ENCODE measurements at regions not wholly inside any gene's neighbourhood (a gene's known extent, or its start where the extent isn't known, plus 50 kb on each side); places are given as distances from the start of the nearest gene placed in this dataset.

DNA sequence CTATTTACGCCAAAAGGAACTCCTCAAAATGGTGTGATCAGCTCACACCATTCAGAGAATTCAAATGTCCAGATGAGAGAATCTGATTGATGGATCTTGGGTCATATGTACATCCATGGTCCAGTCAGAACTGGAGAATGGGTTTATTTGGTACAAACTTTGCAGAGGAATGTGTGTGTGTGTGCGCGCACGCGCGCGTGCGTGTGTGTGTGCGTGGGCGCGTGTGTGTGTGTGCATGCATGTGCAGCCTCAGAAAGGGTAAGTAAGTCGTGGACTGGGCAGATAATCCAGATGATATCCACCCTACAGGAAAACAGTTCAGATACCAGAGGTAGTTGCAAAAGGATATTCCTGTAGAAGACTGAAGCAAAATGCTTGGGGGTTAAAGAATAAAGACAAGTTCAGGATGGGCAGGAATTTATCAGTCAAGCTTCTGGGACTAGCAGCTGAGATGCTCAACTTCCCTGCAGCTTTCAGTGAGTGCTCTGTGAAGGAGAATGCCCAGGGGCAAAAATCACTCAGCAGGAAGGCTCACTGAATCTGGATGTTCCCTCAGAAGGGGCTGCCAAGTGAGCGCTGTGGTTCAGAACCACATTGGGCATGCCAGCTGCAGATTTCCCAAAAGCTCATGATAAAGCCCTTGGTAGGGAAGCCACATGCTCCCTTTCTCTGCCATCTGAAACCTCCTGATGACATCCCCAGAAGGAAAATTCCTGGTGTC lies 440.5 kb upstream of the SGCD start:
- H3K4me1 ChIP-seq, result no peaks in the 10 kb centered on the region
- no peak for DNase-seq (ENCODE audit: low spot score in 2 of 2)
- intact Hi-C loops (cut with DNase I; ENCODE audit: low total_unique reads), result no loop called here
- no peak overlapping the region for H3K4me3 ChIP-seq
- H3K36me3 ChIP-seq, result no peaks in the 10 kb centered on the region
- H3K27ac ChIP-seq, result no peak overlapping the region
- no peaks in the 10 kb centered on the region for H3K27me3 ChIP-seq
- H3K9me3 ChIP-seq, result no peaks in the 10 kb centered on the region
- TF ChIP-seq, protein P1, sequence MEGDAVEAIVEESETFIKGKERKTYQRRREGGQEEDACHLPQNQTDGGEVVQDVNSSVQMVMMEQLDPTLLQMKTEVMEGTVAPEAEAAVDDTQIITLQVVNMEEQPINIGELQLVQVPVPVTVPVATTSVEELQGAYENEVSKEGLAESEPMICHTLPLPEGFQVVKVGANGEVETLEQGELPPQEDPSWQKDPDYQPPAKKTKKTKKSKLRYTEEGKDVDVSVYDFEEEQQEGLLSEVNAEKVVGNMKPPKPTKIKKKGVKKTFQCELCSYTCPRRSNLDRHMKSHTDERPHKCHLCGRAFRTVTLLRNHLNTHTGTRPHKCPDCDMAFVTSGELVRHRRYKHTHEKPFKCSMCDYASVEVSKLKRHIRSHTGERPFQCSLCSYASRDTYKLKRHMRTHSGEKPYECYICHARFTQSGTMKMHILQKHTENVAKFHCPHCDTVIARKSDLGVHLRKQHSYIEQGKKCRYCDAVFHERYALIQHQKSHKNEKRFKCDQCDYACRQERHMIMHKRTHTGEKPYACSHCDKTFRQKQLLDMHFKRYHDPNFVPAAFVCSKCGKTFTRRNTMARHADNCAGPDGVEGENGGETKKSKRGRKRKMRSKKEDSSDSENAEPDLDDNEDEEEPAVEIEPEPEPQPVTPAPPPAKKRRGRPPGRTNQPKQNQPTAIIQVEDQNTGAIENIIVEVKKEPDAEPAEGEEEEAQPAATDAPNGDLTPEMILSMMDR (IDR thresholded peaks at IDR 0.05), result no peak
- TF ChIP-seq POLR2AphosphoS5 (IDR thresholded peaks at IDR 0.05) (no peak), POLR2A (IDR thresholded peaks at IDR 0.05) (no peak)

DNA sequence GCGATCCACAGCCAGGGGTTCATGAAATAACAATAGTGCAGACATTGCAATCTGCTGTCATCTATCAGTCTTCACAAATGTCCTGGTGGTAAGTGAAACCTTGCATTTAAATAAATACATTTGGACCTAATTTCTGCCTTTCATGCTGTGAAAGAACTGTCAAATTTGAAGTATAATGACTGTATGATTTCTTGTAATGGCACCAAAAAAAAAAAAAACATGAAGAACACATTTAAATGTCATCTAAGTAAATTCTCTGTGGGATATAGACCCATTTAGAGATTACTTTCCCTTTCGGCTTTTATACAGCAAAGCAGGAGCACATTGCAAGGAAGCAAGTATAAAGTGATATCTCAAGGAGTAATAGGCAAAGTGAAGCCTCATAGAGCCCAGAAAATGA lies 431.5 kb upstream of the SGCD start:
- Histone ChIP-seq H3K27me3 (no peaks in the 10 kb centered on the region), H3K4me1 (no peaks in the 10 kb centered on the region)
- TF ChIP-seq POLR2A (IDR thresholded peaks at IDR 0.05), result no peak
- no peak for TF ChIP-seq POLR2AphosphoS5 (IDR thresholded peaks at IDR 0.05)
- TF ChIP-seq, protein P1 (IDR thresholded peaks at IDR 0.05), result no peak

DNA sequence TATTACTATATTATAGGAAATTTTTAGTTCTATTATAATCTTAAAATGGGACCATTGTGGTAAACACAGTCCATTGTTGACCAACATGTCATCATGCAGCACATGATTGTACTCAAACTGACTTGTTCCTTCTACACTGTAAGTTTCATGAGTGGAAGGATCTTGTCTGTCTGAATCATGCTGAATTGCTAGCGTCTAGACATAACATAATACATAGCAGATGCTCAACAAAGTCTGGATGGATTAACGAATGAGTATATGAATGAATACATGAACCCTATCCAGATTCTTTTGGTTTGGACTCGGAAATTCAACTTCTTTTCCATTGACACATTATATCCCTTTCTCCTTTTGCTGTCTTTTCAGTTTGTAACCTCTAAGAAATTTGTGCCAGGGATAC lies 429.2 kb upstream of the SGCD start:
- H3K9me3 ChIP-seq, result no peaks in the 10 kb centered on the region
- DNase-seq (ENCODE audit: low spot score in 2 of 2), result no peak
- intact Hi-C loops (cut with DNase I; ENCODE audit: low total_unique reads), result no loop called here
- no peaks in the 10 kb centered on the region for H3K4me1 ChIP-seq
- TF ChIP-seq, protein P1 (IDR thresholded peaks at IDR 0.05), result no peak
- H3K27ac ChIP-seq, result no peak overlapping the region
- no peak overlapping the region for H3K4me3 ChIP-seq
- no peaks in the 10 kb centered on the region for H3K27me3 ChIP-seq
- H3K36me3 ChIP-seq, result no peaks in the 10 kb centered on the region

More for the DNA sequence above, 431.5 kb upstream of the SGCD start:
- H3K36me3 ChIP-seq, result no peaks in the 10 kb centered on the region
- DNase-seq (ENCODE audit: low spot score in 2 of 2), result no peak
- intact Hi-C loops (cut with DNase I; ENCODE audit: low total_unique reads), result no loop called here
- no peak overlapping the region for H3K4me3 ChIP-seq
- H3K9me3 ChIP-seq, result no peaks in the 10 kb centered on the region
- H3K27ac ChIP-seq, result no peak overlapping the region

DNA sequence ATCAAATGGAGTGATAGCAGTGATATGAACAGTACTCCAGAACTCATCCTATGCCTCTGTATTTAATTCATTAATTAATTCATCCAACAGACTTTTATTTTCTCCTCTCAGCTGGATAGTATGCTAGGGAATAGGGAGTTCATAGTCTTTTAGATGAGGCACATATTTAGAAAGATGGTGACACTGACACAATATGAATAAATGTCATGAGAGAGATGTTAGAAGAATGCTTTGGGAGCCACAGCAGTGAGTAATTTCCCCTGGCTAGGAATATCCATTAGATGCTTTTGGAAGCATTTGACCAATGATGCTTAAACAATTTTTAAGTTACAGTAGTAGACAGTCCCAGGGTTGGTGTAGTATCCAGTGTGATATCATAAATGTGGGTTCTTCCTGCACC lies 428.7 kb upstream of the SGCD start:
- Histone ChIP-seq H3K9me3 (no peaks in the 10 kb centered on the region), H3K4me1 (no peaks in the 10 kb centered on the region), H3K36me3 (no peaks in the 10 kb centered on the region), H3K27me3 (no peaks in the 10 kb centered on the region), H3K27ac (no peak overlapping the region), H3K4me3 (no peak overlapping the region)
- no peak for DNase-seq (ENCODE audit: low spot score in 2 of 2)
- intact Hi-C loops (cut with DNase I; ENCODE audit: low total_unique reads), result no loop called here
- TF ChIP-seq, protein P1 (IDR thresholded peaks at IDR 0.05), result no peak
- TF ChIP-seq POLR2A (IDR thresholded peaks at IDR 0.05), result no peak
- TF ChIP-seq POLR2AphosphoS5 (IDR thresholded peaks at IDR 0.05), result no peak

DNA sequence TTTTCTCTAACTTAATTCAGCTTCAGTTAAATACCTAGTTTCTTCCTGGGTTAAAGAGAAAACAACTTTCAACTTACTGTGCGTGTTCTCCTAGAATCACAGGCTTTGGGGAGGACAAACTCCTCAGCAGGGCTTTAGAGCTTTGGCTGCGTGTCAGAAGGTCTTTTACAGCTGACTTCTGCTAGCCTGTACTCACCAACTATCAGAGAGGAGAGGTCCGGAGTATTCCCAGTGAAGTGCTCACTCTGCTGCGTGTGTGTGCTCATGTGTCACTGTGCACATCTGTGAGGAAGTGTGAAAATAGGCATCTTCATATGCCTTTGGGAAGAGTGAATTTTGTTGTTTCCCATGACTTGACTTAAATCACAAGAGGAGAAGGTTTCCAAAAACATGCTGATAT lies 423.2 kb upstream of the SGCD start:
- no peak overlapping the region for H3K27ac ChIP-seq
- H3K4me3 ChIP-seq, result no peak overlapping the region
- TF ChIP-seq POLR2AphosphoS5 (IDR thresholded peaks at IDR 0.05) (no peak), POLR2A (IDR thresholded peaks at IDR 0.05) (no peak)
- TF ChIP-seq, protein P1 (IDR thresholded peaks at IDR 0.05), result no peak
- intact Hi-C loops (cut with DNase I; ENCODE audit: low total_unique reads), result no loop called here
- no peaks in the 10 kb centered on the region for H3K9me3 ChIP-seq
- no peaks in the 10 kb centered on the region for H3K36me3 ChIP-seq
- H3K27me3 ChIP-seq, result no peaks in the 10 kb centered on the region
- no peaks in the 10 kb centered on the region for H3K4me1 ChIP-seq
- DNase-seq (ENCODE audit: low spot score in 2 of 2), result no peak
